ENCODE measurements at regions not wholly inside any gene's neighbourhood (a gene's known extent, or its start where the extent isn't known, plus 50 kb on each side); places are given as distances from the start of the nearest gene placed in this dataset.
"Not testable (repeated sequence)": the region's sequence is repeated elsewhere in the genome, so short reads cannot be mapped to it uniquely, and the experiment has no call there.

- DNase-seq = no peak
Measured at GRCh38 chr22:48406161-48406560, 1421.5 kb downstream of the BRD1 start.

GRCh38 chr22:48405741-48406140, 1421.9 kb downstream of the BRD1 start:
- DNase-seq = no peak

GRCh38 chr22:48404801-48405447, 1422.7 kb downstream of the BRD1 start:
- no peak for DNase-seq

- DNase-seq = peak; percentile 78
Measured at GRCh38 chr22:48403521-48404403, 1423.9 kb downstream of the BRD1 start.

- no peak for DNase-seq
Measured at GRCh38 chr22:48402591-48403031, 1425.1 kb downstream of the BRD1 start.

GRCh38 chr22:48401523-48401922, 1426.2 kb downstream of the BRD1 start:
- not testable (repeated sequence) for DNase-seq

GRCh38 chr22:48398181-48398905, 1429.3 kb downstream of the BRD1 start:
- no peak for DNase-seq

- peak; percentile 6 for DNase-seq
Measured at GRCh38 chr22:48397531-48398180, 1430.0 kb downstream of the BRD1 start.

- no peak for DNase-seq
Measured at GRCh38 chr22:48396785-48397530, 1430.7 kb downstream of the BRD1 start.

- no peak for DNase-seq
Measured at GRCh38 chr22:48396091-48396784, 1431.4 kb downstream of the BRD1 start.

GRCh38 chr22:48395201-48395600, 1432.5 kb downstream of the BRD1 start:
- DNase-seq = no peak

- no peak for DNase-seq
Measured at GRCh38 chr22:48394787-48395186, 1432.9 kb downstream of the BRD1 start.

- DNase-seq = no peak
Measured at GRCh38 chr22:48393885-48394284, 1433.8 kb downstream of the BRD1 start.

- DNase-seq = no peak
Measured at GRCh38 chr22:48393041-48393370, 1434.7 kb downstream of the BRD1 start.

GRCh38 chr22:48391820-48392219, 1435.9 kb downstream of the BRD1 start:
- DNase-seq = no peak

GRCh38 chr22:48391171-48391711, 1436.4 kb downstream of the BRD1 start:
- no peak for DNase-seq

- no peak for DNase-seq
Measured at GRCh38 chr22:48389916-48390315, 1437.8 kb downstream of the BRD1 start.

GRCh38 chr22:48382197-48382596, 1445.5 kb downstream of the BRD1 start:
- no peak for DNase-seq

GRCh38 chr22:48380016-48380665, 1447.5 kb downstream of the BRD1 start:
- no peak for DNase-seq

- no peak for DNase-seq
Measured at GRCh38 chr22:48379371-48379770, 1448.3 kb downstream of the BRD1 start.

- DNase-seq = no peak
Measured at GRCh38 chr22:48378673-48379072, 1449.0 kb downstream of the BRD1 start.

All from NCI-H2171 (cell line).